ENCODE measurements at regions not wholly inside any gene's neighbourhood (a gene's known extent, or its start where the extent isn't known, plus 50 kb on each side); places are given as distances from the start of the nearest gene placed in this dataset.

DNA sequence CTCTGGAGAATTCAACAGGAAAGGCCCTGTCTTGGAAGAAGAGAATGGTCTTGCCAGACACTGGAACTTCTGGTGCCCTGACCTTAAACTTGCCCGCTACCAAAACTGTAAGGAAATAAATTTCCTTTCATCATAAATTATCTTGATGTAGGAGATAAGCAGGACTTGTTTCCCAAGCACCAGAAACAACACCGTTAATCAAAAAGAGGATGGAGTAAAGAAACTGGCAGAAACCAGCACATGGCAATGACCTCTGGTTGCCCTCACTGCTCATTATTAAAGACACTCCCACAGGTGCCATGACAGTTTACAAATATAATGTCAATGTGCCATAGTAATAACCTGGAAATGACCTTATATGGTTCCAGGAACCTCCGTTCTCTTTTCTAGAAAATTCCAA lies 426.1 kb downstream of the EDEM1 start (continued):
- no peak for TF ChIP-seq POU6F1 (CRISPR knock-in tag; IDR thresholded peaks at IDR 0.05; ENCODE audit: borderline replicate concordance, low read depth)
- TF ChIP-seq ZC3H10 (CRISPR knock-in tag; IDR thresholded peaks at IDR 0.05) = no peak

GRCh38 chr3:5616873-5617272 lies 429.4 kb downstream of the EDEM1 start:
- no peak for TF ChIP-seq GLIS3 (CRISPR knock-in tag; IDR thresholded peaks at IDR 0.05)
- TF ChIP-seq BACH2 (CRISPR knock-in tag; IDR thresholded peaks at IDR 0.05; ENCODE audit: borderline replicate concordance) = no peak
- no peak for TF ChIP-seq ZC3H10 (CRISPR knock-in tag; IDR thresholded peaks at IDR 0.05)
- no peak for TF ChIP-seq TCF4 (CRISPR knock-in tag; IDR thresholded peaks at IDR 0.05; ENCODE audit: borderline replicate concordance)
- no peak for TF ChIP-seq ZFP3 (CRISPR knock-in tag; IDR thresholded peaks at IDR 0.05)
- TF ChIP-seq, protein P1, sequence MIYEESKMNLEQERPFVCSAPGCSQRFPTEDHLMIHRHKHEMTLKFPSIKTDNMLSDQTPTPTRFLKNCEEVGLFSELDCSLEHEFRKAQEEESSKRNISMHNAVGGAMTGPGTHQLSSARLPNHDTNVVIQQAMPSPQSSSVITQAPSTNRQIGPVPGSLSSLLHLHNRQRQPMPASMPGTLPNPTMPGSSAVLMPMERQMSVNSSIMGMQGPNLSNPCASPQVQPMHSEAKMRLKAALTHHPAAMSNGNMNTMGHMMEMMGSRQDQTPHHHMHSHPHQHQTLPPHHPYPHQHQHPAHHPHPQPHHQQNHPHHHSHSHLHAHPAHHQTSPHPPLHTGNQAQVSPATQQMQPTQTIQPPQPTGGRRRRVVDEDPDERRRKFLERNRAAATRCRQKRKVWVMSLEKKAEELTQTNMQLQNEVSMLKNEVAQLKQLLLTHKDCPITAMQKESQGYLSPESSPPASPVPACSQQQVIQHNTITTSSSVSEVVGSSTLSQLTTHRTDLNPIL (CRISPR knock-in tag; IDR thresholded peaks at IDR 0.05; ENCODE audit: low read depth) = no peak
- TF ChIP-seq, protein P2, sequence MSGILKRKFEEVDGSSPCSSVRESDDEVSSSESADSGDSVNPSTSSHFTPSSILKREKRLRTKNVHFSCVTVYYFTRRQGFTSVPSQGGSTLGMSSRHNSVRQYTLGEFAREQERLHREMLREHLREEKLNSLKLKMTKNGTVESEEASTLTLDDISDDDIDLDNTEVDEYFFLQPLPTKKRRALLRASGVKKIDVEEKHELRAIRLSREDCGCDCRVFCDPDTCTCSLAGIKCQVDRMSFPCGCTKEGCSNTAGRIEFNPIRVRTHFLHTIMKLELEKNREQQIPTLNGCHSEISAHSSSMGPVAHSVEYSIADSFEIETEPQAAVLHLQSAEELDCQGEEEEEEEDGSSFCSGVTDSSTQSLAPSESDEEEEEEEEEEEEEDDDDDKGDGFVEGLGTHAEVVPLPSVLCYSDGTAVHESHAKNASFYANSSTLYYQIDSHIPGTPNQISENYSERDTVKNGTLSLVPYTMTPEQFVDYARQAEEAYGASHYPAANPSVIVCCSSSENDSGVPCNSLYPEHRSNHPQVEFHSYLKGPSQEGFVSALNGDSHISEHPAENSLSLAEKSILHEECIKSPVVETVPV (CRISPR knock-in tag; IDR thresholded peaks at IDR 0.05) = no peak
- no peak for TF ChIP-seq RARB (CRISPR knock-in tag; IDR thresholded peaks at IDR 0.05)
- TF ChIP-seq ZFP30 (CRISPR knock-in tag; IDR thresholded peaks at IDR 0.05) = no peak
- no peak for TF ChIP-seq ZNF565 (CRISPR knock-in tag; conservative IDR thresholded peaks at IDR 0.05; ENCODE audit: low read depth)
- TF ChIP-seq POU6F1 (CRISPR knock-in tag; IDR thresholded peaks at IDR 0.05; ENCODE audit: borderline replicate concordance, low read depth) = no peak
- no peak for TF ChIP-seq PATZ1 (CRISPR knock-in tag; IDR thresholded peaks at IDR 0.05; ENCODE audit: borderline replicate concordance)
- no peak for TF ChIP-seq CSDC2 (CRISPR knock-in tag; IDR thresholded peaks at IDR 0.05)
- no peak for TF ChIP-seq ARNTL (CRISPR knock-in tag; IDR thresholded peaks at IDR 0.05; ENCODE audit: borderline replicate concordance, low read depth)
- TF ChIP-seq SNAI2 (CRISPR knock-in tag; IDR thresholded peaks at IDR 0.05) = no peak
- no peak for ATAC-seq

DNA sequence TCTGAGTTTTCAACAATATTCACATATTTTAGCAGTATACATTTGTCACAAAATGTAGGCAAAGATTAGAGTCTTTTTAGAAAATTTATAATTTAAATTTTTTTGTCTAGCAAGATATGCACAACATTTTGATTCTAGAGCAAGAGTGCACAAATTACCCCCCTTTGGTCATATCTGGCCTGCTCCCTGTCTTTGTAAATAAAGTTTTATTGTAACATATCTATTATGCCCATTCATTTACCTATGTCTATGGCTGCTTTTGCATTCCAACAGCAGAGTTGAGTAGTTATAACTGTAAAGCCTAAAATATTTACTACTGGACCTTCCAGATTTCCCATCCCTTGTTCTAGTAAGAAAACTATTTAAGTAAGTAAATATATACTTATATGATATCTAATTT lies 430.7 kb downstream of the EDEM1 start:
- ATAC-seq = no peak
- TF ChIP-seq RARB (CRISPR knock-in tag; IDR thresholded peaks at IDR 0.05) = no peak
- TF ChIP-seq, protein P2 (CRISPR knock-in tag; IDR thresholded peaks at IDR 0.05) = no peak
- TF ChIP-seq BACH2 (CRISPR knock-in tag; IDR thresholded peaks at IDR 0.05; ENCODE audit: borderline replicate concordance) = no peak
- no peak for TF ChIP-seq TOX (CRISPR knock-in tag; IDR thresholded peaks at IDR 0.05; ENCODE audit: borderline replicate concordance)
- TF ChIP-seq ESRRG (CRISPR knock-in tag; IDR thresholded peaks at IDR 0.05) = no peak
- TF ChIP-seq ZNF565 (CRISPR knock-in tag; conservative IDR thresholded peaks at IDR 0.05; ENCODE audit: low read depth) = no peak
- TF ChIP-seq ISL1 (CRISPR knock-in tag; IDR thresholded peaks at IDR 0.05) = no peak
- no peak for TF ChIP-seq TCF4 (CRISPR knock-in tag; IDR thresholded peaks at IDR 0.05; ENCODE audit: borderline replicate concordance)
- TF ChIP-seq ZNF70 (CRISPR knock-in tag; IDR thresholded peaks at IDR 0.05) = no peak
- TF ChIP-seq PPARA (CRISPR knock-in tag; IDR thresholded peaks at IDR 0.05; ENCODE audit: borderline replicate concordance) = no peak
